HEK293T (cell line): ENCODE measurements at regions not wholly inside any gene's neighbourhood (a gene's known extent, or its start where the extent isn't known, plus 50 kb on each side); places are given as distances from the start of the nearest gene placed in this dataset.

Experiments used
- CTCF ChIA-PET: fragments of 350-600 bp; formaldehyde crosslinking; extraction: SDS; loops from one replicate; lab custom pipeline; 2021; ENCODE audit warnings: antibody characterized with exemption, inconsistent platforms; lab: Yijun Ruan, JAX
- POLR2A ChIA-PET: fragments of 350-600 bp; formaldehyde crosslinking; extraction: SDS; loops from one replicate; lab custom pipeline; 2020; ENCODE audit warnings: antibody characterized with exemption, inconsistent platforms; lab: Yijun Ruan, JAX
- DNase-seq: peaks from one replicate; pipeline ENCODE4 v3.0.0; 2012; ENCODE audit warnings: mixed read lengths; ENCODE audit errors: extremely low spot score
- ARNT ChIP-seq: fragments of 450-650 bp; IDR thresholded peaks from 2 replicates; pipeline ENCODE4 v1.6.1; 2017; ENCODE audit warnings: mild to moderate bottlenecking
- BHLHE40 ChIP-seq: fragments of 450-650 bp; IDR thresholded peaks from 2 replicates; pipeline ENCODE4 v1.6.1; 2016; ENCODE audit warnings: mild to moderate bottlenecking, moderate library complexity, borderline replicate concordance
- CTBP1 ChIP-seq: fragments of 450-650 bp; IDR thresholded peaks from 2 replicates; pipeline ENCODE4 v1.6.1; 2016; ENCODE audit warnings: borderline replicate concordance
- ELF4 ChIP-seq: fragments of 450-650 bp; IDR thresholded peaks from 2 replicates; pipeline ENCODE4 v1.6.1; 2017; ENCODE audit warnings: antibody characterized with exemption
- FOXA1 ChIP-seq: fragments of 450-650 bp; IDR thresholded peaks from 2 replicates; pipeline ENCODE4 v1.6.1; 2016; ENCODE audit warnings: mild to moderate bottlenecking
- FOXK2 ChIP-seq: fragments of 450-650 bp; IDR thresholded peaks from 2 replicates; pipeline ENCODE4 v1.6.1; 2016; ENCODE audit warnings: mild to moderate bottlenecking
- FOXM1 ChIP-seq: fragments of 450-650 bp; IDR thresholded peaks from 2 replicates; pipeline ENCODE4 v1.6.1; 2017; ENCODE audit warnings: mild to moderate bottlenecking, borderline replicate concordance
- HDGF ChIP-seq: fragments of 450-650 bp; IDR thresholded peaks from 2 replicates; pipeline ENCODE4 v1.6.1; 2017; ENCODE audit warnings: antibody characterized with exemption, borderline replicate concordance
- L3MBTL2 ChIP-seq: fragments of 450-650 bp; conservative IDR thresholded peaks from 2 replicates; pipeline ENCODE4 v1.6.1; 2016; ENCODE audit warnings: mild to moderate bottlenecking
- LEF1 ChIP-seq: fragments of 450-650 bp; IDR thresholded peaks from 2 replicates; pipeline ENCODE4 v1.6.1; 2017; ENCODE audit warnings: mild to moderate bottlenecking, borderline replicate concordance
- NFRKB ChIP-seq: fragments of 450-650 bp; IDR thresholded peaks from 2 replicates; pipeline ENCODE4 v1.6.1; 2016; ENCODE audit warnings: mild to moderate bottlenecking, moderate library complexity
- PKNOX1 ChIP-seq: fragments of 450-650 bp; IDR thresholded peaks from 2 replicates; pipeline ENCODE4 v1.6.1; 2016
- SP1 ChIP-seq: fragments of 450-650 bp; IDR thresholded peaks from 2 replicates; pipeline ENCODE4 v1.6.1; 2017
- SUZ12 ChIP-seq: fragments of 450-650 bp; IDR thresholded peaks from 2 replicates; pipeline ENCODE4 v1.6.1; 2016; ENCODE audit warnings: mild to moderate bottlenecking
- TARDBP ChIP-seq: fragments of 450-650 bp; IDR thresholded peaks from 2 replicates; pipeline ENCODE4 v1.6.1; 2016
- ZNF384 ChIP-seq: fragments of 450-650 bp; IDR thresholded peaks from 2 replicates; pipeline ENCODE4 v1.6.1; 2016

GRCh38 chr17:33895491-33895890 is 359.6 kb upstream of the CCL2 start:
- ChIA-PET POLR2A (no interaction called here), CTCF (no interaction called here)
- no peak for TF ChIP-seq BHLHE40
- no peak for TF ChIP-seq SP1
- no peak for TF ChIP-seq FOXA1
- TF ChIP-seq FOXK2, result no peak
- no peak for TF ChIP-seq ARNT
- no peak for TF ChIP-seq TARDBP
- no peak for TF ChIP-seq FOXM1
- TF ChIP-seq SUZ12, result no peak
- TF ChIP-seq CTBP1, result no peak
- TF ChIP-seq HDGF, result no peak
- TF ChIP-seq L3MBTL2, result no peak
- TF ChIP-seq PKNOX1, result no peak
- no peak for DNase-seq

GRCh38 chr17:33896263-33896662 is 358.8 kb upstream of the CCL2 start:
- DNase-seq, result no peak
- no peak for TF ChIP-seq ARNT
- TF ChIP-seq ZNF384, result no peak
- no peak for TF ChIP-seq SP1
- TF ChIP-seq PKNOX1, result no peak
- TF ChIP-seq BHLHE40, result no peak
- no peak for TF ChIP-seq CTBP1
- TF ChIP-seq SUZ12, result no peak
- TF ChIP-seq HDGF, result no peak
- TF ChIP-seq LEF1, result no peak
- no peak for TF ChIP-seq ELF4
- CTCF ChIA-PET, result no interaction called here
- POLR2A ChIA-PET, result no interaction called here

GRCh38 chr17:33901085-33901484 is 354.0 kb upstream of the CCL2 start:
- ChIA-PET POLR2A (no interaction called here), CTCF (no interaction called here)
- DNase-seq, result no peak
- no peak for TF ChIP-seq TARDBP
- TF ChIP-seq FOXA1, result no peak
- no peak for TF ChIP-seq FOXM1
- no peak for TF ChIP-seq CTBP1
- no peak for TF ChIP-seq NFRKB
- TF ChIP-seq L3MBTL2, result no peak
- TF ChIP-seq ARNT, result no peak

- no peak for DNase-seq
- ChIA-PET CTCF (no interaction called here), POLR2A (no interaction called here)
- no peak for TF ChIP-seq SUZ12
These were observed 352.1 kb upstream of the CCL2 start for GRCh38 chr17:33902901-33903449.

GRCh38 chr17:33904476-33904875 is 350.6 kb upstream of the CCL2 start:
- TF ChIP-seq FOXM1, result no peak
- no peak for TF ChIP-seq ELF4
- TF ChIP-seq HDGF, result no peak
- TF ChIP-seq TARDBP, result no peak
- TF ChIP-seq ZNF384, result no peak
- no peak for TF ChIP-seq LEF1
- ChIA-PET POLR2A (no interaction called here), CTCF (no interaction called here)
- DNase-seq, result no peak

GRCh38 chr17:33905338-33905800 is 349.7 kb upstream of the CCL2 start:
- ChIA-PET POLR2A (no interaction called here), CTCF (no interaction called here)
- no peak for DNase-seq

GRCh38 chr17:33908363-33909064 is 346.6 kb upstream of the CCL2 start:
- TF ChIP-seq HDGF (no peak), L3MBTL2 (no peak), FOXM1 (no peak)
- ChIA-PET POLR2A (no interaction called here), CTCF (interaction anchor here (0.7 kb wide), 1 partner anchor 64 kb away, joined by 3 read pairs; no protein-coding TSS in a partner anchor)
- DNase-seq, result no peak

More at GRCh38 chr17:33905338-33905800, 349.7 kb upstream of the CCL2 start:
- no peak for TF ChIP-seq FOXA1
- TF ChIP-seq SP1, result no peak
- no peak for TF ChIP-seq L3MBTL2

GRCh38 chr17:33910200-33910857 is 344.8 kb upstream of the CCL2 start:
- no peak for DNase-seq
- ChIA-PET CTCF (no interaction called here), POLR2A (no interaction called here)
- TF ChIP-seq ELF4, result no peak
- TF ChIP-seq SUZ12, result no peak
- TF ChIP-seq CTBP1, result no peak
- no peak for TF ChIP-seq ZNF384
- TF ChIP-seq NFRKB, result no peak
- TF ChIP-seq LEF1, result no peak
- no peak for TF ChIP-seq PKNOX1
- no peak for TF ChIP-seq HDGF
- TF ChIP-seq SP1, result no peak
- TF ChIP-seq FOXK2, result no peak
- no peak for TF ChIP-seq FOXA1
- no peak for TF ChIP-seq ARNT
- no peak for TF ChIP-seq L3MBTL2
- TF ChIP-seq BHLHE40, result no peak
- TF ChIP-seq FOXM1, result no peak
- no peak for TF ChIP-seq TARDBP
